Subcutaneous abdominal adipose tissue (tissue), 5 donors: ENCODE measurements at regions not wholly inside any gene's neighbourhood (a gene's known extent, or its start where the extent isn't known, plus 50 kb on each side); places are given as distances from the start of the nearest gene placed in this dataset.

Source experiments
- H3K27ac ChIP-seq: one replicate; pipeline ENCODE4 v1.7.0; 2013; ENCODE audit warnings: low read depth, mild to moderate bottlenecking, inconsistent platforms, low read length, moderate library complexity
- H3K27me3 ChIP-seq, 5 donors: one replicate each; pipeline ENCODE4 v1.7.0; 2013; ENCODE audit warnings: low read length in 5 of 5, inconsistent platforms in 1 of 5; ENCODE audit not compliant: control insufficient read depth in 5 of 5, insufficient read depth in 4 of 5
- H3K36me3 ChIP-seq, 5 donors: one replicate each; pipeline ENCODE4 v1.7.0; 2013; ENCODE audit warnings: low read length in 5 of 5; ENCODE audit not compliant: control insufficient read depth in 5 of 5, insufficient read depth in 5 of 5
- H3K4me1 ChIP-seq, 5 donors: one replicate each; pipeline ENCODE4 v1.7.0; 2013; ENCODE audit warnings: low read length in 5 of 5, mild to moderate bottlenecking in 3 of 5, moderate library complexity in 1 of 5; ENCODE audit not compliant: control insufficient read depth in 5 of 5, insufficient read depth in 5 of 5
- H3K4me3 ChIP-seq, 5 donors: one replicate each; pipeline ENCODE4 v1.7.0; 2013; ENCODE audit warnings: low read length in 5 of 5, low read depth in 1 of 5
- H3K9ac ChIP-seq, 5 donors: one replicate each; pipeline ENCODE4 v1.7.0; 2013; ENCODE audit warnings: low read length in 5 of 5, mild to moderate bottlenecking in 4 of 5, moderate library complexity in 3 of 5
- H3K9me3 ChIP-seq, 5 donors: one replicate each; pipeline ENCODE4 v1.7.0; 2013; ENCODE audit warnings: low read length in 5 of 5; ENCODE audit not compliant: control insufficient read depth in 5 of 5
- donor health status: healthy.
- donor health status: healthy.
- donor health status: healthy.
- donor health status: healthy.
- donor health status: healthy.

- Histone ChIP-seq H3K27me3 (no peaks in the 10 kb centered on the region), H3K36me3 (peaks cover 0 to 8% (median 3%) of the 10 kb centered on the region in 5 donors), H3K27ac (no peak overlapping the region), H3K4me3 (no peak overlapping the region), H3K9me3 (no peaks in the 10 kb centered on the region), H3K4me1 (no peaks in the 10 kb centered on the region), H3K9ac (no peak overlapping the region)
Observed at GRCh38 chr12:16415155-16415554, 67.7 kb downstream of the MGST1 start.

- Histone ChIP-seq H3K4me1 (no peaks in the 10 kb centered on the region), H3K9me3 (no peaks in the 10 kb centered on the region), H3K9ac (no peak overlapping the region), H3K27ac (no peak overlapping the region), H3K36me3 (peaks cover 0 to 8% (median 3%) of the 10 kb centered on the region in 5 donors), H3K4me3 (no peak overlapping the region), H3K27me3 (no peaks in the 10 kb centered on the region)
Observed at GRCh38 chr12:16417058-16417457, 69.6 kb downstream of the MGST1 start.

GRCh38 chr12:16421806-16422205, 74.4 kb downstream of the MGST1 start:
- Histone ChIP-seq H3K4me3 (no peak overlapping the region), H3K27ac (no peak overlapping the region), H3K9me3 (peaks cover 0 to 2% (median 0%) of the 10 kb centered on the region in 5 donors), H3K9ac (no peak overlapping the region), H3K4me1 (no peaks in the 10 kb centered on the region), H3K27me3 (no peaks in the 10 kb centered on the region), H3K36me3 (peaks cover 0 to 15% (median 0%) of the 10 kb centered on the region in 5 donors)

GRCh38 chr12:16424531-16424930, 77.1 kb downstream of the MGST1 start:
- H3K4me3 ChIP-seq = no peak overlapping the region
- no peak overlapping the region for H3K9ac ChIP-seq
- H3K4me1 ChIP-seq = no peaks in the 10 kb centered on the region
- H3K27me3 ChIP-seq = no peaks in the 10 kb centered on the region
- peaks cover 0 to 2% (median 0%) of the 10 kb centered on the region in 5 donors for H3K9me3 ChIP-seq
- peaks cover 0 to 15% (median 0%) of the 10 kb centered on the region in 5 donors for H3K36me3 ChIP-seq
- H3K27ac ChIP-seq = no peak overlapping the region

GRCh38 chr12:16435875-16436554, 88.6 kb downstream of the MGST1 start:
- no peak overlapping the region for H3K27ac ChIP-seq
- no peaks in the 10 kb centered on the region for H3K9me3 ChIP-seq
- no peak overlapping the region for H3K9ac ChIP-seq
- H3K4me1 ChIP-seq = peaks cover 0 to 4% (median 0%) of the 10 kb centered on the region in 5 donors
- H3K27me3 ChIP-seq = no peaks in the 10 kb centered on the region
- peaks cover 0 to 4% (median 2%) of the 10 kb centered on the region in 5 donors for H3K36me3 ChIP-seq
- no peak overlapping the region for H3K4me3 ChIP-seq

GRCh38 chr12:16437281-16437816, 89.9 kb downstream of the MGST1 start:
- no peak overlapping the region for H3K9ac ChIP-seq
- H3K36me3 ChIP-seq = peaks cover 0 to 5% (median 2%) of the 10 kb centered on the region in 5 donors
- no peaks in the 10 kb centered on the region for H3K9me3 ChIP-seq
- no peak overlapping the region for H3K4me3 ChIP-seq
- no peak overlapping the region for H3K27ac ChIP-seq
- H3K27me3 ChIP-seq = no peaks in the 10 kb centered on the region
- H3K4me1 ChIP-seq = peaks cover 0 to 4% (median 0%) of the 10 kb centered on the region in 5 donors

- Histone ChIP-seq H3K27me3 (no peaks in the 10 kb centered on the region), H3K9ac (no peak overlapping the region), H3K36me3 (peaks cover 0 to 5% (median 2%) of the 10 kb centered on the region in 5 donors), H3K4me1 (peaks cover 0 to 4% (median 0%) of the 10 kb centered on the region in 5 donors), H3K9me3 (no peaks in the 10 kb centered on the region), H3K27ac (no peak overlapping the region), H3K4me3 (no peak overlapping the region)
Observed at GRCh38 chr12:16437926-16438325, 90.5 kb downstream of the MGST1 start.

GRCh38 chr12:16449459-16449858, 102.0 kb downstream of the MGST1 start:
- Histone ChIP-seq H3K4me3 (no peak overlapping the region), H3K4me1 (no peaks in the 10 kb centered on the region), H3K9ac (no peak overlapping the region), H3K27ac (no peak overlapping the region), H3K36me3 (peaks cover 0 to 2% (median 0%) of the 10 kb centered on the region in 5 donors), H3K27me3 (no peaks in the 10 kb centered on the region), H3K9me3 (no peaks in the 10 kb centered on the region)

- H3K27ac ChIP-seq = no peak overlapping the region
- no peaks in the 10 kb centered on the region for H3K4me1 ChIP-seq
- no peak overlapping the region for H3K9ac ChIP-seq
- no peak overlapping the region for H3K4me3 ChIP-seq
- H3K36me3 ChIP-seq = no peaks in the 10 kb centered on the region
- no peaks in the 10 kb centered on the region for H3K27me3 ChIP-seq
- H3K9me3 ChIP-seq = no peaks in the 10 kb centered on the region
Observed at GRCh38 chr12:16453319-16453718, 105.9 kb downstream of the MGST1 start.

GRCh38 chr12:16454481-16454880, 107.0 kb downstream of the MGST1 start:
- Histone ChIP-seq H3K9ac (no peak overlapping the region), H3K4me1 (no peaks in the 10 kb centered on the region), H3K9me3 (no peaks in the 10 kb centered on the region), H3K27me3 (no peaks in the 10 kb centered on the region), H3K4me3 (no peak overlapping the region), H3K27ac (no peak overlapping the region), H3K36me3 (no peaks in the 10 kb centered on the region)
